GM12873 (cell line): ENCODE measurements at regions not wholly inside any gene's neighbourhood (a gene's known extent, or its start where the extent isn't known, plus 50 kb on each side); places are given as distances from the start of the nearest gene placed in this dataset.

Source experiments
- CTCF ChIP-seq: IDR thresholded peaks from 2 replicates; pipeline ENCODE4 v1.5.1; 2012; ENCODE audit warnings: low read depth, mild to moderate bottlenecking, moderate library complexity, low read length, control low read depth; ENCODE audit not compliant: insufficient read depth; ENCODE audit errors: missing control alignments

GRCh38 chr6:22072949-22073348 is 223.9 kb downstream of the PRL start:
- no peak for TF ChIP-seq CTCF

- no peak for TF ChIP-seq CTCF
Measured at GRCh38 chr6:22073516-22074198, 223.2 kb downstream of the PRL start.

DNA sequence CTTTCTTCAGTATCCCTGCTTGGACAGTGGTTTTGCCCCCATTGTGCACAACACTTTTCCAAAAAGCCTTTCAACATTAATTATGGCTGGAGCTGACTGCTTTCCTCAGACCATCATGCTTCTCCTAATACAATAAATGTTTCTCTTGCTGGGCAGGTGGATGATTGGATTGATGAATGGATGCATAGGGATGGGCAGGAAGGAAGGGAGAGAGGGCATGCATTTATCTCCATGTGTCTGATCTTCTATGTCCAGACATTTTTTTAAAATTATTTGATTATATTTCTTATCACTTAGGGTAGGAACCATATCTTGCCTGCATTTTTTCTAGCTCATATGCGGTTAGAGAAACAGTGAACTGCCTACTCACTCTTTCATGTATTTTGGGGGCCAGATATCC is 218.5 kb downstream of the PRL start:
- TF ChIP-seq CTCF, result no peak

GRCh38 chr6:22078802-22079545 is 217.9 kb downstream of the PRL start:
- no peak for TF ChIP-seq CTCF

DNA sequence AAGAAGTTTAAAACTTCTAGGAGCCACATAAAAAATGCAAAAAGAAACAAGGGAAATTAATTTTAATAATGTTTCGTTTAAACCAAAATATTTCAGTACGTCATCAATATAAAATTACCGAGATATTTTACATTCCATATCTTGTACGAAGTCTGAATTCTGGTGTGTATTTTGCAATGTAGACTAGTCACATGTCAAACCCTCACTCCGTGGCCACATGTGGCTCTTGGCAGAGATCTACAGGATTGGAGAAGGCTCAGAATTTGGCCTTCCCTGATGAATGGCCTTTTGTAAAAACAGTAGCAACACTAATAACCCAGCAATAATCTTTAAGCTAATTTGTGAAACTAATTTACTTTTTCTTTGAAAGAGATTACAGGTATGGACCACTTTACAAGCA is 217.1 kb downstream of the PRL start:
- no peak for TF ChIP-seq CTCF

- no peak for TF ChIP-seq CTCF
Measured at GRCh38 chr6:22081709-22082108, 215.1 kb downstream of the PRL start.

DNA sequence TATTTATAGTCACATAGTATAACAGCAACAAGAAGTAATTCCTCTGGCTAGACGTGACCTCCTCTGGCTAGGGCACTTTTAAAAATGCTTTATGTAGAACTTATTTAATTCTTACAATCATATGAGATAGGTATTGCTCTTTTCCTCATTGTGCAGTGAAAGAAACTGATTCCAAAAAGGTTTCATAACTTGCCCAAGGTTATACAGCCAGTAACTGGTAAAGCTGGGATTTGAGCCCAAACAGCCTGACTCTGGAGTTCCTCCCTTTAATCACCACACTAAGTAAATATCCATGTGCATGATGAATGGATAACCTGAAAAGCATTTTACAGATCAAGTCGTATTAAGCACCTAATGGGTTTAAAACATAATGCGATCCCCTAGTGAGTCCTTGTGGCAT is 214.6 kb downstream of the PRL start:
- TF ChIP-seq CTCF, result no peak
